H1 (cell line): ENCODE measurements at regions not wholly inside any gene's neighbourhood (a gene's known extent, or its start where the extent isn't known, plus 50 kb on each side); places are given as distances from the start of the nearest gene placed in this dataset.

ENCODE experiments used
- EP300 ChIP-seq, 2 experiments: IDR thresholded peaks; 1 replicate in 1 of 2; 2 replicates in 1 of 2; pipeline ENCODE4 v1.6.1; 2011 to 2012; ENCODE audit warnings: low read depth in 2 of 2, low read length in 2 of 2, mild to moderate bottlenecking in 2 of 2, borderline replicate concordance in 1 of 2, inconsistent platforms in 1 of 2, moderate library complexity in 1 of 2
- JUND ChIP-seq: IDR thresholded peaks from 2 replicates; pipeline ENCODE4 v1.6.1; 2011; ENCODE audit warnings: mild to moderate bottlenecking, improper control_type of control experiment, low read length
- RAD21 ChIP-seq, 2 experiments: IDR thresholded peaks in 1 of 2; conservative IDR thresholded peaks in 1 of 2; 2 replicates each; pipeline ENCODE4 v1.6.1; 2011; ENCODE audit warnings: low read depth in 2 of 2, low read length in 2 of 2, improper control_type of control experiment in 1 of 2, inconsistent platforms in 1 of 2, mild to moderate bottlenecking in 1 of 2, moderate library complexity in 1 of 2
- SP1 ChIP-seq: IDR thresholded peaks from 2 replicates; pipeline ENCODE4 v1.6.1; 2011; ENCODE audit warnings: low read depth, low read length

DNA sequence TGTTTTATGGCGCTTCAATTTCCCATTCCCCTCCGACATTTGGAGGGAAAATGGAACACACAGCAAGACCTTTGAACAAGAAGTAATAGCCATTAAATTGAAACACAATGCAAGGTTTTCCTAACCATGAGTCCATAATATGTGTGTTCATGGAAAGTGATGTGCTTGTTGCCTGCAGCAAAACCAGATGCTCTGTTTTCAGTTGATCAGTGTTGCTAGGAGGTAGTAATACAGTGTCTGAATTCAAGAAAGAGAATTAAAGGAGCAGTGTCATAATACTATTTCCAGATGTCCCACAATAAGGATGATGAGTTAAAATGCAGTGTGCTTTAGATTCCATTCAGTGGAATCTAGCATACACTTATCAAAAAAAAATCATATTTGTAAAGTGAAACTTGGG lies 637.4 kb upstream of the API5 start:
- TF ChIP-seq JUND = no peak
- TF ChIP-seq EP300 (IDR thresholded peaks at IDR 0.05; ENCODE audit: borderline replicate concordance in 1 of 2, low read depth in 2 of 2, low read length in 2 of 2) = no peak
- no peak for TF ChIP-seq RAD21 (IDR thresholded peaks at IDR 0.05 in 1 of 2, conservative IDR thresholded peaks at IDR 0.05 in 1 of 2; ENCODE audit: low read depth in 2 of 2, low read length in 2 of 2)
- no peak for TF ChIP-seq SP1
